ENCODE measurements at regions not wholly inside any gene's neighbourhood (a gene's known extent, or its start where the extent isn't known, plus 50 kb on each side); places are given as distances from the start of the nearest gene placed in this dataset.
A peak's percentile ranks its signal among the peaks of the same experiment; 100 is the strongest.

DNA sequence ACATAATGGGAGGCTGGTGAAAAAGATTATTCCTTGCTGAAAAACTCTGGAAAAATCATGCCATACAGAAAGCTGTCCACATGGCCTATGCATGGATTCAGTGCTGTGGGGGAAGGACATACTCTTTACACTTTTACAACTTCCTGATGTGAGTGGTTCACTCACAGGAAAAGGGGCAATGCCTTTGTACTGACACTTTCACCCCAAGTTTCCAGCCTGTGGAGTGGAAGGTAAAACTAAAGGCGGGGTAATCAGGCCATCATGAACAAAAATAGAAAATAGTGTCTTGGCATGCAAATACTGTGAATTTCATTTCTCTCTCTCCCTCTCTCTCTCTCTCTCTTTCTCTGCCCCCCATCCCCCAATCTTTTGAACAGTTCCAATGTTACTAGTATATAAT is 281.8 kb downstream of the ETS1 start:
- DNase-seq (ENCODE audit: low read depth), result no peak

GRCh38 chr11:128304666-128305485 is 282.5 kb downstream of the ETS1 start:
- DNase-seq (ENCODE audit: low read depth), result no peak

More for the DNA sequence above, 281.8 kb downstream of the ETS1 start:
- H3K4me3 ChIP-seq (ENCODE audit: low read depth, low read length), result no peak overlapping the region

GRCh38 chr11:128304116-128304515 is 283.2 kb downstream of the ETS1 start:
- H3K4me3 ChIP-seq (ENCODE audit: low read depth, low read length), result no peak overlapping the region
- no peak for DNase-seq (ENCODE audit: low read depth)

More at GRCh38 chr11:128304666-128305485, 282.5 kb downstream of the ETS1 start:
- H3K4me3 ChIP-seq (ENCODE audit: low read depth, low read length), result no peak overlapping the region

- no peak overlapping the region for H3K4me3 ChIP-seq (ENCODE audit: low read depth, low read length)
- DNase-seq (ENCODE audit: low read depth), result no peak
These were observed 284.0 kb downstream of the ETS1 start for GRCh38 chr11:128303383-128303782.

GRCh38 chr11:128302425-128303186 is 284.8 kb downstream of the ETS1 start:
- no peak for DNase-seq (ENCODE audit: low read depth)
- no peak overlapping the region for H3K4me3 ChIP-seq (ENCODE audit: low read depth, low read length)

DNA sequence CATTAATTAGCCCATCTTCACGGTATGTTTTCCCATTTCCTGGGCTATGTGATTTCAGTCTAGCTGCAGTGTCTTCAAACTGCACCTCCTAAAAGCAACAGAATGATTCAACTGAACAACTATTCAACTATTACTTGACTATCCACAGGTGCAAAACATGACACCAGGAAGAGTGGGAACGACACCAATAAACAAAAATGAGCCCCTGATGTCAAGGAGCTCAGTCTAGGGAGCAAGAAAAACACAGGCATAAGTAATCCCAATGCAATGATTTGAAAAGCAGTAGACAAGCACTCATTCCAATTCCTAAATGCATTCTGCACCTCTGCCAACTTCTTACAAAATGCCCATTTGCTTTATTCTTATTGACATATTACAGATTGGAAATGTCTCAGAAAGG is 285.6 kb downstream of the ETS1 start:
- no peak for DNase-seq (ENCODE audit: low read depth)
- no peak overlapping the region for H3K4me3 ChIP-seq (ENCODE audit: low read depth, low read length)

GRCh38 chr11:128300785-128301184 is 286.6 kb downstream of the ETS1 start:
- no peak for DNase-seq (ENCODE audit: low read depth)
- H3K4me3 ChIP-seq (ENCODE audit: low read depth, low read length), result no peak overlapping the region

DNA sequence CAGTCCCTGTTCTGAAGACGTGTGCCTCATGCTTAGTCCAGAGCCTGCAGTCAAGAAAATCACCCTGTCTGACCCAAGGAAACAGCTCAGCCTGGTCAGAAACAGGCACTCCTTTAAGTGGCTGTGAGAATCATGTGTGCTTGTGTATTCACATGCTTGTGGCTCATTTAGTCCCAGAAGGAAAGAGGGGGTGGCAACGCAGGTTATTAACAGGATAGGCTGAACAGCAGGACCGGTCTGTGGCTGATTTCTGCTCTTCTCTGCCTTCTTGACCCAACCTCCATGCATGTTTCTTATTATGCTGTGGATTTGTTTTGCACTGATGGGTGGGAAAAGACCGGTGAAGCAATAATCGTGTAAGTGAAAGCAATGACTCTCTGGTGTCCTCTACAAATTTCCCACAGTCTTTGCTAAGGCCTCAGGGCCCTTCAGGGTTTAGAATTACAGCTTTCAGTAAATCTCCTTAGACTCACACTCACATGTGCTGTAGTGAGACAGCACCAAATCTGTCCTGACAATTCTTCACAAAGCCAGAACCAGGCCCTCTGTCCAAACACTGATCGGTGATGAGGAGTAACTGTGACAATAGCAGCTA is 288.1 kb downstream of the ETS1 start:
- H3K4me3 ChIP-seq (ENCODE audit: low read depth, low read length), result no peak overlapping the region
- DNase-seq (ENCODE audit: low read depth), result peak; percentile 85

DNA sequence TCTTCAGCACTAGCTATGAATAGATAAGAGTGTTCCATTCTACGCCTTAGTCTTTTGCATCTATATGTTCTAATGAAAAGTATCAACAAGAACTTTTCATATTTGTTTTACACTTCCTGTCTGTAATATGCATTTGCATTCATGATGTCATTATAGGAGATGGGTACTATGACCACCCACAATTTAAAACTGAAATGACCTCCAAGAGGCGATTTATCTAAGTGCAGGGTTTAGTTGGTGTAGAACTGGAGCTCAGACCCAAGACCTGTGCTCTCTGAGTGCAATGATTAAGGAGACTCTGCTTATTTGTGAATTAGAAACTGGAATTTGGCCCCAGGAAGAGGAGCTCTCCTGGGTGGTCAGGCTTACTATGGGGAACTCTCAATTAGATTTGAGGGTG is 289.1 kb downstream of the ETS1 start:
- no peak for DNase-seq (ENCODE audit: low read depth)
- H3K4me3 ChIP-seq (ENCODE audit: low read depth, low read length), result no peak overlapping the region

DNA sequence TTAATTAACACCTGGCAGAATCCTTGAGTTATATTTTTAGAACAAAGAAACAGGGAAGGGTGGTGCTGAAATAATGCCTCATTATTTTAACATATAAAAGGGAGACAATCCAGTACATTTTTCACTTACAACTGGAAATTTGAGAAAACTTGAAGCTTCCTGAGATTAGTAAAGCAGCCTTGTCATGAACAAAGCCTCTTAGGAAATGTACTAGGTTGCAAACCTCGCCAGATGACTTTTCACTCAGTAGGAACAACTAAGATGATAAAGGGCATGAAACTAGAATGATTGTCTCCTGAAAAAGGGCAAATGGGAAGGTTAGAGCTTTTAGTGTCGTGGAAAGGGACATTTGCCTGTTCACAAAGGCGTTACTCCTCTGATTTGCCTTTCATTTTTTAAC is 289.6 kb downstream of the ETS1 start:
- no peak overlapping the region for H3K4me3 ChIP-seq (ENCODE audit: low read depth, low read length)
- DNase-seq (ENCODE audit: low read depth), result no peak

DNA sequence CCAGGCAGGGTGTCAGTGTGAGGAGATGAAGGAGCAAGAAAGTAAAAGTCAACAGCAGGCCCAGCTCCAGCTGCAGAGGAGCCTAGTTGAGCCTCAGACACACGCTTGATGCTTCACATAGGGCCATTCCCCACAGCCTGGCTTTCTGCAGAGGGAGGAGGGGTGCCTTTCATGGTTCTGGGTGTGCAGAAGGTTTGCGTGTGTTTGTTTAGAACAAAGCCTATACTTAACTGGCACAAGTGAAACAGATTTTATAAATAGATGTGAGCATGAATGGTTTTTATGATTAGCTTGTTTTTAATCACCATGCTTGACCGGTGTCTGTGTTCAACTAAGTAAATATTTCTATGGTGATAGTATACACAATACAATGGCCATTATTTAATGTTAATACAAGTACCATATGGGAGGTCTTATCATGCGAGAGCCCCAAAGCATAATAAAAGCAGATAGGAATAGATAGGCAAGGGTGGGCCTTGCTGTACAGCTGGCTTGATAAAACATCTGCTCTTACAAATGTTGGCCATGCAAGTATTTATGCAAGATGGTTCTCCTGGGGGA is 290.2 kb downstream of the ETS1 start:
- DNase-seq (ENCODE audit: low read depth), result no peak

DNA sequence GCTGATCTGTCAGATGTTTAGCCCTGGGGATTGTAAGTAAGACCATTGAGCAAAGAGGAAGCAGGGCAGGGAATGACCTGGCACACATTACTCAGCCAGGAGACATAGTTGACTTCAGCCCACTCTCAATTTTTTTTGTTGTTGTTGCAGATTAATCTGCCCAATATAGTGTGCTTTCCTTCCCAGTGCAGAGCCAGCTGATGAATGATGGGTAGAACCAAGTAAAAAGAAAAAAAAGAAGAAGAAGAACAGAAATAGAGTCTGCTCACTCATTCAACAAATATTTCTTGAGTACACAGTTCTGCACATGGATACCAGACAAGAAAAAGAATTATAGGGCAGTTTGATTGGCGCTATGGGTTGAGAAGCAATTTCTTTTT is 292.7 kb downstream of the ETS1 start:
- H3K4me3 ChIP-seq (ENCODE audit: low read depth, low read length), result no peak overlapping the region
- no peak for DNase-seq (ENCODE audit: low read depth)

More for the DNA sequence above, 290.2 kb downstream of the ETS1 start:
- no peak overlapping the region for H3K4me3 ChIP-seq (ENCODE audit: low read depth, low read length)

DNA sequence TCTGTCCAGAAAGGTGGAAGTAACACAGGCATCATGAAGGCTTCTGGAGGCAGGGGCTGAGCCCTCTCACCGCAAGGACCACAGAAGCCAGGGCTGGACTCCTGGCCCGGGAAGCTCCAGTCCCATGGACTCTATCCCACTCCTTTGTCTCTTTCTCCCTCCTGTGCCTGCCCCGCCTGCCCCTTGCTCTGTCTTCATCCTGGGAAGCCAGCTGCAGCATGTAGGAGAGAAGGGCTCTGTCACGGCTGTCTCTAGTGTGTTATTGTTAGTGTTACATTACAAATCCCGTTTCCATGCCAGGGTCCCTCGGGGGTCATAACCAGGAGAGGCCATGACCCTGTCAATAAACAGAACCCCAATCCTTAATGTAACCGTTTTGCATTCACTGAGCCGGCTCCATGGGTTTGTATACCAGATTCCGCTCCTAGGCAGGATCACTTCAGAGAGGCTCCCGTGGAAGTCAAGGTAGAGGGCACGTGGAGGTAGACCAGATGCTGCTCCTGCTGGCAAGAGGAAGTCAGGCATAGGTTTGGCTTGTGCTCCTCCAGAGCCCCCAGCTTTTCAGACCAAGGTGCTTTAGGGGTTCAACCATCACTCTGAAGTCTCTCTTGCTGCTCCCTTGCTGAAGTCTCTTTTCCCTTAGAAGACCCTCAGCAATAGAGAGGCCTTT is 293.2 kb downstream of the ETS1 start:
- no peak for DNase-seq (ENCODE audit: low read depth)
- no peak overlapping the region for H3K4me3 ChIP-seq (ENCODE audit: low read depth, low read length)

- no peak for DNase-seq (ENCODE audit: low read depth)
- no peak overlapping the region for H3K4me3 ChIP-seq (ENCODE audit: low read depth, low read length)
These were observed 295.5 kb downstream of the ETS1 start for GRCh38 chr11:128291835-128292234.

DNA sequence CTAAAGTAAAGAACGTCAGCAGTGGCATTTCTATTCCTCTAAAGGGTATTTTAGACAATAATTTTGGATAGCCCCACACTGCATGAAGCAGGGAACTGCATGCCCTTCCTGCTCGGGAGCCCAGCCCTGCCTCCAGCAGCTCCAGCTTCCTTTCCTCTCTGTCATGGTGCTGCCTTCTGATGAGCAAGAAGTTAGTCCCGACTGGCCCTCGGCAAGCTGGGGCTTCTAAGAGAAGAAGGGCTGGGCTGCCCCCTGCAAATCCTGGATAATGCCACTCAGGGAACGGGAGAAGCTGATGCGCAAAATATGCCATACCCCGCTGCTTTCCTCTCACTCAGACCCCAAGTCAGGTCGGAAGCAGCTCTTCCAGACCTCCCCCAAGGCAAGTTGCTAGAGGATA is 296.4 kb downstream of the ETS1 start:
- DNase-seq (ENCODE audit: low read depth), result no peak
- H3K4me3 ChIP-seq (ENCODE audit: low read depth, low read length), result no peak overlapping the region

- DNase-seq (ENCODE audit: low read depth), result peak; percentile 67
- no peak overlapping the region for H3K4me3 ChIP-seq (ENCODE audit: low read depth, low read length)
These were observed 297.1 kb downstream of the ETS1 start for GRCh38 chr11:128290106-128290840.

DNA sequence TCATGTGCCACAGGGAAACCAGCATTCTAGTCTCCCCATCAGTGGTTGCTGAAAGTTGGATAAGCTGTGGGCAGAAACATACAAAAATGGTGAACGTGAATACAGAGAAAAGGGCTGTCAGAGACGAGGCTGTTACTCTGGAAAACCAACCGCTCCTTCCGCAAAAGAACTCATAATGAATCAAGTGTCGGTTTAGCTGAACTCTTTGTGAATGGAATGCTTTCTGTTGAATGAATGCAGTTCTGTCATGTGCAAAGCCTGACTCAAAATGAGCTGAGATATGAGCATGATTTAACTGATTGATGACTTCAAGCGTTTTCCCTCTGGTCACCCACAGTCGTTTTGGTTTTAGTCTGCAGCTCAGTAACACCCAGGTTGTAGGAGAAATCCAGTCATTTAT is 298.3 kb downstream of the ETS1 start:
- H3K4me3 ChIP-seq (ENCODE audit: low read depth, low read length), result no peak overlapping the region
- no peak for DNase-seq (ENCODE audit: low read depth)

- H3K4me3 ChIP-seq (ENCODE audit: low read depth, low read length), result no peak overlapping the region
- no peak for DNase-seq (ENCODE audit: low read depth)
These were observed 299.0 kb downstream of the ETS1 start for GRCh38 chr11:128288368-128288767.

- DNase-seq (ENCODE audit: low read depth), result no peak
- H3K4me3 ChIP-seq (ENCODE audit: low read depth, low read length), result no peak overlapping the region
These were observed 302.0 kb downstream of the ETS1 start for GRCh38 chr11:128285321-128285720.

All from skeletal muscle cell (primary cell).